ENCODE measurements at regions not wholly inside any gene's neighbourhood (a gene's known extent, or its start where the extent isn't known, plus 50 kb on each side); places are given as distances from the start of the nearest gene placed in this dataset.

DNA sequence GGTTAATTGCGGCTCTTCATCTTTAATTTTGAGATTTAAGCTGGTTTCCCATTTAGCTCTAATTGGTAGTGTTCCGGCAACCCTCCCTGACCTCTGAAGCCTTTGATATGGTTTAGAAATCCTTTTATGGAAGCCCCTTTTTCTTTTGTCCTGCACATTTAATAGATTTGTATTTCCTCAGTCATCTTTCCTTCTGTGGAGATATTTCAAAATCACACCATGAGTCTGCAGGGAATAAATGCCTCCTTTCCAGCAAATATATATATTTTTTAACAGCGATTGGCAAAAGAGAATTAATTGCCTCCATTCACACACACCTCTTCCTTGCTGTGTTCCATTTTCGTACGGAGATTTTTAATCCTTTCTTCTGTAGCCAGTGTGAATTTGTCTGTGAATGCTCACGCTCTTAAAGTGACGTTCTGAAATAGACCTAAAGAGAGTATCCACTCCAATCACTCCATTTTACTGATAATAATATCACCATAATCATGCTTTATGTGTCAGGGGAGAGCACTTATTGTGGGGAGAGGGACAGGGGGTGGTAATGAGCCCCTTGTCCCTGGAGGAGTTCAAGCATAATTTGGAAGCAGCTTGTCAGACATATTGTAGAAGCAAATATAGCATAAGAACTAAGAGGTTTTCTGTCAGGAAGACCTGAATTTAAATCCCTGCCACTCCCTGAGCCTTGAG lies 142.5 kb upstream of the SYT13 start:
- H3K27me3 ChIP-seq (ENCODE audit: insufficient read depth, low read length): 0 out of 2 replicates have a peak, but pooled peaks cover 4% of the 10 kb centered on the region
- H3F3A ChIP-seq (ENCODE audit: insufficient read depth, low read length): no peaks in the 10 kb centered on the region
- H3K9ac ChIP-seq (ENCODE audit: low read length): no peak overlapping the region
- no peaks in the 10 kb centered on the region for H3K36me3 ChIP-seq (ENCODE audit: insufficient read depth, low read length)
- H3K79me2 ChIP-seq (ENCODE audit: insufficient read depth, low read length): no peaks in the 10 kb centered on the region
- H2AFZ ChIP-seq (ENCODE audit: low read length): no peak overlapping the region
- H3K4me1 ChIP-seq (ENCODE audit: insufficient read depth, low read length, severe bottlenecking): no peaks in the 10 kb centered on the region
- H3K9me2 ChIP-seq (ENCODE audit: low read depth, low read length): no peaks in the 10 kb centered on the region
- H3K4me3 ChIP-seq (ENCODE audit: low read depth, low read length, poor library complexity, severe bottlenecking): no peak overlapping the region
- no peak overlapping the region for H3K27ac ChIP-seq (ENCODE audit: low read depth, low read length, poor library complexity, severe bottlenecking)
- no peaks in the 10 kb centered on the region for H4K20me1 ChIP-seq (ENCODE audit: insufficient read depth, low read length)
- TF ChIP-seq EZH2 (IDR thresholded peaks at IDR 0.05; ENCODE audit: borderline replicate concordance, low read length): no peak
- TF ChIP-seq, protein P1, sequence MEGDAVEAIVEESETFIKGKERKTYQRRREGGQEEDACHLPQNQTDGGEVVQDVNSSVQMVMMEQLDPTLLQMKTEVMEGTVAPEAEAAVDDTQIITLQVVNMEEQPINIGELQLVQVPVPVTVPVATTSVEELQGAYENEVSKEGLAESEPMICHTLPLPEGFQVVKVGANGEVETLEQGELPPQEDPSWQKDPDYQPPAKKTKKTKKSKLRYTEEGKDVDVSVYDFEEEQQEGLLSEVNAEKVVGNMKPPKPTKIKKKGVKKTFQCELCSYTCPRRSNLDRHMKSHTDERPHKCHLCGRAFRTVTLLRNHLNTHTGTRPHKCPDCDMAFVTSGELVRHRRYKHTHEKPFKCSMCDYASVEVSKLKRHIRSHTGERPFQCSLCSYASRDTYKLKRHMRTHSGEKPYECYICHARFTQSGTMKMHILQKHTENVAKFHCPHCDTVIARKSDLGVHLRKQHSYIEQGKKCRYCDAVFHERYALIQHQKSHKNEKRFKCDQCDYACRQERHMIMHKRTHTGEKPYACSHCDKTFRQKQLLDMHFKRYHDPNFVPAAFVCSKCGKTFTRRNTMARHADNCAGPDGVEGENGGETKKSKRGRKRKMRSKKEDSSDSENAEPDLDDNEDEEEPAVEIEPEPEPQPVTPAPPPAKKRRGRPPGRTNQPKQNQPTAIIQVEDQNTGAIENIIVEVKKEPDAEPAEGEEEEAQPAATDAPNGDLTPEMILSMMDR (IDR thresholded peaks at IDR 0.05; ENCODE audit: low read length): no peak
- H3K9me3 ChIP-seq (ENCODE audit: low read length): no peaks in the 10 kb centered on the region
- no peak overlapping the region for H3K4me2 ChIP-seq (ENCODE audit: low read length)

DNA sequence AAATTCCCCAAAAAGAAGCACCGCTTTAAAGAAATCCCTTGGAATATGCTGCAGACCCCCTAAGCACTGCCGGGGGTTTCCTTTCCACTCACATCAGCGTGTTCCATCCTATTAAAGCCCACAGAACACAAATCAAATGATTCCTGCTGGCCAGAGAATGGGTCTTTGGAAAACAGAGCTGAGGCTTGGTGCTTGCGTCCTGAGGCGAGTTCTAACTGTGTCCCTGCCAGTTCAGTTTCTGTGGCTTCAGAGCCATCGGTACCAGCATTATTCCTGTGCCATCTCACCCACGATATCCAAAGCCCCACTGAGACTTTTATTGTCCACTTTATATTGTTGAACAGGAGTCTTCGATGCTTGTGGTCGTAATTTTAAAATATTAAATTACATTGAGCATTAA lies 142.0 kb upstream of the SYT13 start:
- Histone ChIP-seq H2AFZ (ENCODE audit: low read length) (no peak overlapping the region), H3K9me2 (ENCODE audit: low read depth, low read length) (no peaks in the 10 kb centered on the region), H3K4me1 (ENCODE audit: insufficient read depth, low read length, severe bottlenecking) (no peaks in the 10 kb centered on the region), H3K9ac (ENCODE audit: low read length) (no peak overlapping the region), H4K20me1 (ENCODE audit: insufficient read depth, low read length) (no peaks in the 10 kb centered on the region), H3K36me3 (ENCODE audit: insufficient read depth, low read length) (no peaks in the 10 kb centered on the region), H3K27ac (ENCODE audit: low read depth, low read length, poor library complexity, severe bottlenecking) (no peak overlapping the region), H3K4me3 (ENCODE audit: low read depth, low read length, poor library complexity, severe bottlenecking) (no peak overlapping the region), H3K27me3 (ENCODE audit: insufficient read depth, low read length) (0 out of 2 replicates have a peak, but pooled peaks cover 4% of the 10 kb centered on the region), H3K9me3 (ENCODE audit: low read length) (no peaks in the 10 kb centered on the region), H3F3A (ENCODE audit: insufficient read depth, low read length) (no peaks in the 10 kb centered on the region), H3K4me2 (ENCODE audit: low read length) (no peak overlapping the region), H3K79me2 (ENCODE audit: insufficient read depth, low read length) (no peaks in the 10 kb centered on the region)
- TF ChIP-seq EZH2 (IDR thresholded peaks at IDR 0.05; ENCODE audit: borderline replicate concordance, low read length): no peak
- TF ChIP-seq, protein P1 (IDR thresholded peaks at IDR 0.05; ENCODE audit: low read length): no peak

DNA sequence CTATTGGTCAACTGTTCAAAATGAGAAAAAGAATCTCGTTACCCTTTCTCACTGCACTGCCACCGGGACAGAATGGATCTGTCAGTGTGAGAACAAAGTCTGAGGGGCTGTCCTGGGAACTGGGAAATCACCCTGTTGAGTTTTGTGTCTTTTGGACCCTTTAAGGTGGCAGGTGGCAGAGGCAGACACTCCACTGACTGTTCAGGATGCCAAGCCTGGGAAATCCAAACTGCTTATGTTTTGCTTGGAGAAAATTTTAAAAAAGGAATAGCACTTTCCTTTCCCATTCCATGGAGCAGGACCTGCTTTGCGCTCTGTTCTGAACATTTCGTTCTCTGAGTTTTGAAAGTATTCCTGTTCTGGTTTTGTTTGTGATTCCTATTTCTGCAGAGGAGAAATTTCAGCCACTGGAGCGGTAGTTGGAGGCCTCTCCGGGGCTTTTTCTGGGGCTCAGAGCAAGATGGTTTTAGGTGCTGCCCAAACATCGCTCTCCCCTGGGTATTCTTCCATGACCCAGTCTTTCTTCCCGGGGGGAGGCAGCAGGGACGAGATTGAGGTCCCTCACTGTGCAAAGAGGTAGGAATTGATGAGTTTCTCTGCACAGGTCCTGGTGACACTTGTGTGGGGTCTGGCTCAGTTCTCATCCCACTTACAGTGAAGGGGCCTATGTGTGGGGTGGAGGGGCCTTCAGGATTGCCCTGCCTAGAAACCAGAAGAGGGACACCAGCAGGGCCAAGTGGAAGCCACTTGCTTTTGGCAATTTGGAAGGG lies 138.5 kb upstream of the SYT13 start:
- no peak overlapping the region for H2AFZ ChIP-seq (ENCODE audit: low read length)
- H3K27me3 ChIP-seq (ENCODE audit: insufficient read depth, low read length): 0 out of 2 replicates have a peak, but pooled peaks cover 4% of the 10 kb centered on the region
- H3K4me1 ChIP-seq (ENCODE audit: insufficient read depth, low read length, severe bottlenecking): no peaks in the 10 kb centered on the region
- no peaks in the 10 kb centered on the region for H3K9me2 ChIP-seq (ENCODE audit: low read depth, low read length)
- no peak overlapping the region for H3K9ac ChIP-seq (ENCODE audit: low read length)
- no peaks in the 10 kb centered on the region for H3K36me3 ChIP-seq (ENCODE audit: insufficient read depth, low read length)
- no peak overlapping the region for H3K4me2 ChIP-seq (ENCODE audit: low read length)
- no peaks in the 10 kb centered on the region for H4K20me1 ChIP-seq (ENCODE audit: insufficient read depth, low read length)
- H3K9me3 ChIP-seq (ENCODE audit: low read length): no peaks in the 10 kb centered on the region
- H3K79me2 ChIP-seq (ENCODE audit: insufficient read depth, low read length): no peaks in the 10 kb centered on the region
- no peak for TF ChIP-seq EZH2 (IDR thresholded peaks at IDR 0.05; ENCODE audit: borderline replicate concordance, low read length)
- TF ChIP-seq, protein P1 (IDR thresholded peaks at IDR 0.05; ENCODE audit: low read length): no peak
- no peak overlapping the region for H3K4me3 ChIP-seq (ENCODE audit: low read depth, low read length, poor library complexity, severe bottlenecking)
- H3K27ac ChIP-seq (ENCODE audit: low read depth, low read length, poor library complexity, severe bottlenecking): no peak overlapping the region
- H3F3A ChIP-seq (ENCODE audit: insufficient read depth, low read length): no peaks in the 10 kb centered on the region
